ENCODE measurements at regions not wholly inside any gene's neighbourhood (a gene's known extent, or its start where the extent isn't known, plus 50 kb on each side); places are given as distances from the start of the nearest gene placed in this dataset.

DNA sequence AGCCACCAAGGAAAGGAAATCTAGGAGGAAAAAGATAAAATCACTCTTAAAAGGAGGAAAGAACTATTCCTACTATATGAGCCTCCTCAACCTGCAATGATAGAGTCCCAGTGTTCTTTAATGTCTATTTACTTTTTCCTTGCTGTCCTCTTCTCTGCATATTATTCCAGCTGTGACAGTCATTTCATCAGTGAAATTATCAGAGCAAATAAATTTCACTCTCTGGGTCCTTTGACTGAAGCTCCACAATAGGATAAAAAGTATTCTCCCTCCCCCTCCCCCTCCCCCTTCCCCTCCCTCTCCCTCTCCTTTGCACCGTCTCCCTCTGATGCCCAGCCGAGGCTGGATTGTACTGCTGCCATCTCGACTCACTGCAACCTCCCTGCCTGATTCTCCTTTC is 107.5 kb upstream of the DPT start:
- TF ChIP-seq, protein P1, sequence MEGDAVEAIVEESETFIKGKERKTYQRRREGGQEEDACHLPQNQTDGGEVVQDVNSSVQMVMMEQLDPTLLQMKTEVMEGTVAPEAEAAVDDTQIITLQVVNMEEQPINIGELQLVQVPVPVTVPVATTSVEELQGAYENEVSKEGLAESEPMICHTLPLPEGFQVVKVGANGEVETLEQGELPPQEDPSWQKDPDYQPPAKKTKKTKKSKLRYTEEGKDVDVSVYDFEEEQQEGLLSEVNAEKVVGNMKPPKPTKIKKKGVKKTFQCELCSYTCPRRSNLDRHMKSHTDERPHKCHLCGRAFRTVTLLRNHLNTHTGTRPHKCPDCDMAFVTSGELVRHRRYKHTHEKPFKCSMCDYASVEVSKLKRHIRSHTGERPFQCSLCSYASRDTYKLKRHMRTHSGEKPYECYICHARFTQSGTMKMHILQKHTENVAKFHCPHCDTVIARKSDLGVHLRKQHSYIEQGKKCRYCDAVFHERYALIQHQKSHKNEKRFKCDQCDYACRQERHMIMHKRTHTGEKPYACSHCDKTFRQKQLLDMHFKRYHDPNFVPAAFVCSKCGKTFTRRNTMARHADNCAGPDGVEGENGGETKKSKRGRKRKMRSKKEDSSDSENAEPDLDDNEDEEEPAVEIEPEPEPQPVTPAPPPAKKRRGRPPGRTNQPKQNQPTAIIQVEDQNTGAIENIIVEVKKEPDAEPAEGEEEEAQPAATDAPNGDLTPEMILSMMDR (IDR thresholded peaks at IDR 0.05) = no peak
- TF ChIP-seq POLR2A (IDR thresholded peaks at IDR 0.05) (no peak), EP300 (IDR thresholded peaks at IDR 0.05) (no peak)

All from tibial nerve (tissue), 4 donors.